WTC11 (cell line): ENCODE measurements at regions not wholly inside any gene's neighbourhood (a gene's known extent, or its start where the extent isn't known, plus 50 kb on each side); places are given as distances from the start of the nearest gene placed in this dataset.

ENCODE experiments used
- ATAC-seq: fragments of 200-7000 bp; cut with Tn5 transposase; 2 replicates; pipeline ENCODE4 v1.10.0; 2021; ENCODE audit warnings: mild to moderate bottlenecking, moderate library complexity
- CTCF ChIA-PET: fragments of 300-600 bp; sonication (Branson Sonifier 250); formaldehyde crosslinking; loops from one replicate; lab custom pipeline; 2021; ENCODE audit warnings: antibody characterized with exemption; lab: Charles Lee
- POLR2A ChIA-PET: fragments of 350-600 bp; sonication (Branson Sonifier 250); formaldehyde crosslinking; loops from one replicate; lab custom pipeline; 2021; ENCODE audit warnings: antibody characterized with exemption; lab: Charles Lee
- DNase-seq: peaks from one replicate; pipeline ENCODE4 v3.0.0; 2021; ENCODE audit warnings: low spot score
- H3K27ac Mint-ChIP-seq: 2 replicates; pipeline ENCODE4 v1.8.0; 2021; ENCODE audit warnings: mixed read lengths
- H3K27me3 Mint-ChIP-seq: 2 replicates; pipeline ENCODE4 v1.8.0; 2021; ENCODE audit warnings: low read depth, mild to moderate bottlenecking, moderate library complexity, mixed read lengths
- H3K36me3 Mint-ChIP-seq: 2 replicates; pipeline ENCODE4 v1.8.0; 2021; ENCODE audit warnings: mixed read lengths
- H3K4me1 Mint-ChIP-seq: 2 replicates; pipeline ENCODE4 v1.8.0; 2022; ENCODE audit warnings: mixed read lengths
- H3K4me3 Mint-ChIP-seq: 2 replicates; pipeline ENCODE4 v1.8.0; 2021; ENCODE audit warnings: mild to moderate bottlenecking, moderate library complexity, mixed read lengths
- H3K9me3 Mint-ChIP-seq: 2 replicates; pipeline ENCODE4 v1.8.0; 2021; ENCODE audit warnings: mixed read lengths
- CREB1 ChIP-seq: sonication (generic); formaldehyde crosslinking; IDR thresholded peaks from 2 replicates; pipeline ENCODE4 v1.8.0; 2023; ENCODE audit warnings: mild to moderate bottlenecking, missing genetic modification reagents
- FOXP1 ChIP-seq: sonication (generic); formaldehyde crosslinking; IDR thresholded peaks from 2 replicates; pipeline ENCODE4 v1.8.0; 2022; ENCODE audit warnings: missing genetic modification reagents, mild to moderate bottlenecking, moderate library complexity, borderline replicate concordance
- JUN ChIP-seq: sonication (generic); formaldehyde crosslinking; IDR thresholded peaks from 2 replicates; pipeline ENCODE4 v1.8.0; 2023; ENCODE audit warnings: mild to moderate bottlenecking, missing genetic modification reagents
- MLX ChIP-seq: sonication (generic); formaldehyde crosslinking; IDR thresholded peaks from 2 replicates; pipeline ENCODE4 v1.8.1; 2023; ENCODE audit warnings: mild to moderate bottlenecking, missing genetic modification reagents, moderate library complexity
- NFYB ChIP-seq: sonication (generic); formaldehyde crosslinking; conservative IDR thresholded peaks from 2 replicates; pipeline ENCODE4 v1.8.0; 2022; ENCODE audit warnings: low read depth, missing genetic modification reagents
- PRDM15 ChIP-seq: sonication (generic); formaldehyde crosslinking; IDR thresholded peaks from 2 replicates; pipeline ENCODE4 v1.8.0; 2022; ENCODE audit warnings: missing genetic modification reagents
- RORB ChIP-seq: fragments of 250-450 bp; sonication (Bioruptor Pico); IDR thresholded peaks from 2 replicates; pipeline ENCODE4 v1.9.0; 2021; ENCODE audit warnings: mild to moderate bottlenecking
- SMAD4 ChIP-seq: sonication (generic); formaldehyde crosslinking; IDR thresholded peaks from 2 replicates; pipeline ENCODE4 v1.8.0; 2022; ENCODE audit warnings: mild to moderate bottlenecking, missing genetic modification reagents
- ZBTB21 ChIP-seq: sonication (generic); formaldehyde crosslinking; IDR thresholded peaks from 2 replicates; pipeline ENCODE4 v1.8.1; 2023; ENCODE audit warnings: mild to moderate bottlenecking, missing genetic modification reagents, borderline replicate concordance
- ZNF138 ChIP-seq: sonication (generic); formaldehyde crosslinking; conservative IDR thresholded peaks from 2 replicates; pipeline ENCODE4 v1.8.1; 2022; ENCODE audit warnings: mild to moderate bottlenecking, moderate library complexity, missing genetic modification reagents
- ZNF263 ChIP-seq: sonication (generic); formaldehyde crosslinking; IDR thresholded peaks from 2 replicates; pipeline ENCODE4 v1.8.1; 2022; ENCODE audit warnings: low read depth, mild to moderate bottlenecking, moderate library complexity, missing genetic modification reagents
- ZNF317 ChIP-seq: sonication (generic); formaldehyde crosslinking; IDR thresholded peaks from 2 replicates; pipeline ENCODE4 v1.8.1; 2023; ENCODE audit warnings: low read depth, mild to moderate bottlenecking, moderate library complexity, missing genetic modification reagents, borderline replicate concordance
- TF ChIP-seq, protein P1 (sequence below): sonication (generic); formaldehyde crosslinking; IDR thresholded peaks from 2 replicates; pipeline ENCODE4 v1.8.0; 2022; ENCODE audit warnings: mild to moderate bottlenecking, missing genetic modification reagents
- TF ChIP-seq, protein P2 (sequence below): sonication (generic); formaldehyde crosslinking; IDR thresholded peaks from 2 replicates; pipeline ENCODE4 v1.8.0; 2023; ENCODE audit warnings: missing genetic modification reagents

DNA sequence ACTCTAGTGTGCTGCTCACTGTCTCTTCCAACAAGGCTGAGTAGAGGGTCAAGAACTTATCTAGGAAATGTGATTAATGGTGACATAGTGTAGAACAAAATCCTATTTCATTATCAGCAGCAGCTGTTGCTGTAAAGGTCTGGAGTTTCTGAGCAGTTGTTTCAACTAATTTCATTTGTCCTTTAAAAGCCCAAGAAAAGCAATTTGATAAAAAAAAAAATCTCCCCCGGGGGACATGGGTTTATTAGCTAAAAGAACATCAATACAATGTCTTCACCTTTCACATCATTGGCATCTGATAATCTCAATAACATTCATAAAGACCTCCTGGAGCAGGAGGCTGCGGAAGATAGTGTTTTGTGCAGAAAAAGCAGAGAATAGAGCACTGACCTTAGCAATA lies 468.1 kb downstream of the KCTD16 start:
- H3K27me3 Mint-ChIP-seq, result peaks cover 51% of the 10 kb centered on the region
- DNase-seq (no peak), ATAC-seq (no peak)
- peaks cover 23% of the 10 kb centered on the region for H3K36me3 Mint-ChIP-seq
- H3K27ac Mint-ChIP-seq, result no peak overlapping the region
- TF ChIP-seq CREB1 (CRISPR knock-in tag) (no peak), FOXP1 (CRISPR knock-in tag) (no peak), ZNF317 (no peak), NFYB (CRISPR knock-in tag) (no peak), ZNF138 (no peak), ZBTB21 (CRISPR knock-in tag) (no peak), JUN (CRISPR knock-in tag) (no peak), ZNF263 (CRISPR knock-in tag) (no peak), SMAD4 (CRISPR knock-in tag) (no peak)
- TF ChIP-seq, protein P1, sequence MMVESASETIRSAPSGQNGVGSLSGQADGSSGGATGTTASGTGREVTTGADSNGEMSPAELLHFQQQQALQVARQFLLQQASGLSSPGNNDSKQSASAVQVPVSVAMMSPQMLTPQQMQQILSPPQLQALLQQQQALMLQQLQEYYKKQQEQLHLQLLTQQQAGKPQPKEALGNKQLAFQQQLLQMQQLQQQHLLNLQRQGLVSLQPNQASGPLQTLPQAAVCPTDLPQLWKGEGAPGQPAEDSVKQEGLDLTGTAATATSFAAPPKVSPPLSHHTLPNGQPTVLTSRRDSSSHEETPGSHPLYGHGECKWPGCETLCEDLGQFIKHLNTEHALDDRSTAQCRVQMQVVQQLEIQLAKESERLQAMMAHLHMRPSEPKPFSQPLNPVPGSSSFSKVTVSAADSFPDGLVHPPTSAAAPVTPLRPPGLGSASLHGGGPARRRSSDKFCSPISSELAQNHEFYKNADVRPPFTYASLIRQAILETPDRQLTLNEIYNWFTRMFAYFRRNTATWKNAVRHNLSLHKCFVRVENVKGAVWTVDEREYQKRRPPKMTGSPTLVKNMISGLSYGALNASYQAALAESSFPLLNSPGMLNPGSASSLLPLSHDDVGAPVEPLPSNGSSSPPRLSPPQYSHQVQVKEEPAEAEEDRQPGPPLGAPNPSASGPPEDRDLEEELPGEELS (CRISPR knock-in tag), result no peak
- TF ChIP-seq, protein P2, sequence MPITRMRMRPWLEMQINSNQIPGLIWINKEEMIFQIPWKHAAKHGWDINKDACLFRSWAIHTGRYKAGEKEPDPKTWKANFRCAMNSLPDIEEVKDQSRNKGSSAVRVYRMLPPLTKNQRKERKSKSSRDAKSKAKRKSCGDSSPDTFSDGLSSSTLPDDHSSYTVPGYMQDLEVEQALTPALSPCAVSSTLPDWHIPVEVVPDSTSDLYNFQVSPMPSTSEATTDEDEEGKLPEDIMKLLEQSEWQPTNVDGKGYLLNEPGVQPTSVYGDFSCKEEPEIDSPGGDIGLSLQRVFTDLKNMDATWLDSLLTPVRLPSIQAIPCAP (CRISPR knock-in tag), result no peak
- CTCF ChIA-PET, result no interaction called here
- peaks cover 45% of the 10 kb centered on the region for H3K9me3 Mint-ChIP-seq
- no peaks in the 10 kb centered on the region for H3K4me1 Mint-ChIP-seq
- H3K4me3 Mint-ChIP-seq, result no peak overlapping the region
- POLR2A ChIA-PET, result no interaction called here

DNA sequence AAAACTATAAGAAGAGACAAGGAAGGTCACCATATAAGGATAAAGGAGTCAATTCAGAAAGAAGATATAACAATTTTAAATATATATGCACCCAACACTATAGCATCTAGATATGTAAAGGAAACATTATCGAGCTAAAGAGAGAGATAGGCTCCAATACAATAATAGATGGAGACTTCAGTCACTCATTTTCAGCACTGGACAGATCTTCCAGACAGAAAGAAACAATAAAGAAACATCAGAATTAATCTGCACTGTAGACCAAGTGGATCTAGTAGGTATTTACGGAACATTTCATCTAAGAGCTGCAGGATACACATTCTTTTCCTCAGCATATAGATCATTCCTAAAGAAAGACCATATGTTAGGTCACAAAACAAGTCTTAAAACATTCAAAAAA lies 463.5 kb downstream of the KCTD16 start:
- Mint-ChIP-seq H3K27ac (no peak overlapping the region), H3K4me1 (no peaks in the 10 kb centered on the region), H3K9me3 (peaks cover 79% of the 10 kb centered on the region), H3K36me3 (peaks cover 48% of the 10 kb centered on the region), H3K27me3 (peaks cover 12% of the 10 kb centered on the region), H3K4me3 (no peak overlapping the region)
- ChIA-PET CTCF (no interaction called here), POLR2A (no interaction called here)
- DNase-seq (no peak), ATAC-seq (no peak)
- TF ChIP-seq MLX (CRISPR knock-in tag), result no peak
- TF ChIP-seq RORB (CRISPR knock-in tag), result no peak

DNA sequence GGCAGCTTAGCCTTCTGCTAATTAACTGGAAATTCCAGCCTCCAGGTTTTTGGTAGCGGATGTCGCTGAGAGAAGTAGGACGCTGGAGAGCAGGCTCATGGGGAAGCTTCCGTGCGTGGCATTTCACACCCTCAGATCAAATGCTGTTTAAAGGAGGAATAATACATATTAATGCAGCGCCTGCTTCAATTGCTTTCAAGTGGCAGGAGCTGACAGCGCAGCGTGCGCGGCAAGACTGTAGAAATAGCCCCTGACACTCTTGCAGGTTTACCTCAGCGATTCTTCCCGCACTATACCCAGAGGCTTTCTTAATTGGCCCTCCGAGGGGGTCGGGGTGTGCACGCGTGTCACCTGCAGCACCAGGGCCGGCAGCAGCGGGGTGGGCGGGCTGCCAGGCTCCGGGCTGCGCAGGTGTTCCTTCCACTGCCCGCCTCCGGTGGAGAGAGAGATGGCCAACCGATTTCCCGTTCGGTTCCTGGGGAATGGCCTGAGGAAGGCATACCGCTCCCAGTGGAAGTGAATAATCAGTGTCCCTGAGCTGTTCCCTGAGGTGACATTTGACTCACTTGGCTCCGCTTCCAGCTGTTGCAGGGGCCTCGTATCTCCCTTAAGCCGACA lies 427.9 kb downstream of the KCTD16 start:
- peaks cover 29% of the 10 kb centered on the region for H3K27me3 Mint-ChIP-seq
- ATAC-seq (peak; percentile 81), DNase-seq (peak; percentile 38)
- no peak overlapping the region for H3K27ac Mint-ChIP-seq
- H3K4me3 Mint-ChIP-seq, result peak overlapping the region; percentile 31
- peaks cover 10% of the 10 kb centered on the region; the same call in 1 of the 2 replicates for H3K9me3 Mint-ChIP-seq
- CTCF ChIA-PET, result interaction anchor here (0.6 to 0.9 kb wide), 3 partner anchors 111 to 639 kb away, joined by 3 to 4 read pairs (median 3); no protein-coding TSS in a partner anchor
- no peaks in the 10 kb centered on the region for H3K36me3 Mint-ChIP-seq
- POLR2A ChIA-PET, result no interaction called here
- TF ChIP-seq NFYB (CRISPR knock-in tag), result no peak
- 0 out of 2 replicates have a peak, but pooled peaks have one; percentile 19 for TF ChIP-seq PRDM15
- H3K4me1 Mint-ChIP-seq, result peaks cover 16% of the 10 kb centered on the region
